Vagina (tissue), 2 donors: ENCODE measurements at regions not wholly inside any gene's neighbourhood (a gene's known extent, or its start where the extent isn't known, plus 50 kb on each side); places are given as distances from the start of the nearest gene placed in this dataset.

Experiments used
- DNase-seq, 2 donors: peaks; one replicate each; pipeline ENCODE4 v3.0.0-alpha.2; 2017; ENCODE audit errors: extremely low spot score in 2 of 2
- H3K27ac ChIP-seq: fragments of 200-600 bp; sonication (generic); one replicate; pipeline ENCODE4 v1.5.1; 2019
- H3K27me3 ChIP-seq: fragments of 200-600 bp; sonication (generic); one replicate; pipeline ENCODE4 v1.5.1; 2019
- H3K36me3 ChIP-seq, 2 donors: fragments of 200-600 bp; sonication (generic); one replicate each; pipeline ENCODE4 v1.5.1; 2017 to 2019
- H3K4me1 ChIP-seq: fragments of 200-600 bp; sonication (generic); one replicate; pipeline ENCODE4 v1.5.1; 2019
- H3K4me3 ChIP-seq, 2 donors: fragments of 200-600 bp; sonication (generic); 1 replicate in 1 of 2; 2 replicates in 1 of 2; pipeline ENCODE4 v1.5.1; 2016 to 2019
- H3K9me3 ChIP-seq: fragments of 200-600 bp; sonication (generic); one replicate; pipeline ENCODE4 v1.5.1; 2019
- POLR2A ChIP-seq, 2 donors: fragments of 450-650 bp; IDR thresholded peaks; one replicate each; pipeline ENCODE4 v1.6.1; 2017; ENCODE audit warnings: antibody characterized with exemption in 2 of 2, mild to moderate bottlenecking in 2 of 2, moderate library complexity in 2 of 2
- POLR2AphosphoS5 ChIP-seq, 2 donors: sonication (generic); formaldehyde crosslinking; IDR thresholded peaks; one replicate each; pipeline ENCODE4 v1.9.0; 2017; ENCODE audit warnings: antibody characterized with exemption in 2 of 2, mild to moderate bottlenecking in 2 of 2, low read depth in 1 of 2; ENCODE audit not compliant: insufficient read depth in 1 of 2
- intact Hi-C: fragments of 100-400 bp; cut with DNase I; formaldehyde crosslinking; loops from one replicate; pipeline ENCODE4 v1.15.1; 2023
- TF ChIP-seq, protein P1 (sequence below), 3 experiments: fragments of 450-650 bp in 2 of 3; fragments of 200-600 bp in 1 of 3; sonication (generic) in 1 of 3; IDR thresholded peaks; one replicate each; pipeline ENCODE4 v1.5.1; 2017 to 2019; ENCODE audit warnings: antibody characterized with exemption in 3 of 3, mild to moderate bottlenecking in 2 of 3, moderate library complexity in 2 of 3

DNA sequence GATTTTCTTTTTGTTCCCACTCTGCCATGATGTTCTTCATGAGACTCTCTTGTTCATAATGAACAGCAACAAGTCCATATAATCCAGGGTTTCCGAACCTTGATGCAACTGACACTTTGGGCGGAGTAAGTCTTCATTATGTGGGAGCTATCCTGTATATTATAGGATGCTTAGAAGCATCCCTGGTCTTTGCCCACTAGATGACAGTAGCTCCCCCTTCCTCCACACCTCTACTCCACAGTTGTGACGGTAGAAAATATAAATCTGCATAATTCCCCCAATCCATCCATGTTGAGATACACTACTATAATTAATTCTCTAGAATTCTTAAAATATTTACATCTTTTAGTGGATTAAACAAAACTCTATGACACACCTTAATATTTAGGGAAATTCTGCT, 482.2 kb upstream of the CELF4 start:
- H3K27me3 ChIP-seq = no peaks in the 10 kb centered on the region
- H3K9me3 ChIP-seq = no peaks in the 10 kb centered on the region
- H3K4me3 ChIP-seq = no peak overlapping the region

DNA sequence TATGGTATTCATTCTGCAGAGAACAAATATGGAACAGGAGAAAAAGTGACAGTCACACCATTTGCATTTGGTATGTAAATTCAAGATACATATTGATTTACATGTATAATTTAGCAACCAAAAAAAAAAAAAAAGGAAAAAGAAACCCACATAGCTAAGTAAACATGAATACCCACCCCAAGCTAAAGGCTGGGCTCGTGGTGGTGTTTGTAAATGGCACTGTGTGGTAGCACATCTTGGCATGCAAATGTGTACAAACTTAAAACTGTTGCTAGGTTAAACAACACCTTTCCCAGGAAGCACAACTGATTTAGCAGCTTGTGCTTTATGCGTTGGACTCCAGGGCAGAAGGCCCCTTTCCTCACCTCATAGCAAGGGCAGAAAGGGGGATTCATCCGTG, 481.1 kb upstream of the CELF4 start:
- intact Hi-C loops = no loop called here
- H3K27ac ChIP-seq = no peak overlapping the region
- H3K4me1 ChIP-seq = no peaks in the 10 kb centered on the region
- H3K9me3 ChIP-seq = no peaks in the 10 kb centered on the region
- H3K27me3 ChIP-seq = no peaks in the 10 kb centered on the region
- TF ChIP-seq, protein P1, sequence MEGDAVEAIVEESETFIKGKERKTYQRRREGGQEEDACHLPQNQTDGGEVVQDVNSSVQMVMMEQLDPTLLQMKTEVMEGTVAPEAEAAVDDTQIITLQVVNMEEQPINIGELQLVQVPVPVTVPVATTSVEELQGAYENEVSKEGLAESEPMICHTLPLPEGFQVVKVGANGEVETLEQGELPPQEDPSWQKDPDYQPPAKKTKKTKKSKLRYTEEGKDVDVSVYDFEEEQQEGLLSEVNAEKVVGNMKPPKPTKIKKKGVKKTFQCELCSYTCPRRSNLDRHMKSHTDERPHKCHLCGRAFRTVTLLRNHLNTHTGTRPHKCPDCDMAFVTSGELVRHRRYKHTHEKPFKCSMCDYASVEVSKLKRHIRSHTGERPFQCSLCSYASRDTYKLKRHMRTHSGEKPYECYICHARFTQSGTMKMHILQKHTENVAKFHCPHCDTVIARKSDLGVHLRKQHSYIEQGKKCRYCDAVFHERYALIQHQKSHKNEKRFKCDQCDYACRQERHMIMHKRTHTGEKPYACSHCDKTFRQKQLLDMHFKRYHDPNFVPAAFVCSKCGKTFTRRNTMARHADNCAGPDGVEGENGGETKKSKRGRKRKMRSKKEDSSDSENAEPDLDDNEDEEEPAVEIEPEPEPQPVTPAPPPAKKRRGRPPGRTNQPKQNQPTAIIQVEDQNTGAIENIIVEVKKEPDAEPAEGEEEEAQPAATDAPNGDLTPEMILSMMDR (IDR thresholded peaks at IDR 0.05) = no peak
- TF ChIP-seq POLR2AphosphoS5 (IDR thresholded peaks at IDR 0.05; ENCODE audit: insufficient read depth in 1 of 2, low read depth in 1 of 2) = no peak
- no peak for TF ChIP-seq POLR2A (IDR thresholded peaks at IDR 0.05)
- no peak for DNase-seq
- no peaks in the 10 kb centered on the region for H3K36me3 ChIP-seq
- H3K4me3 ChIP-seq = no peak overlapping the region

More for the DNA sequence above, 482.2 kb upstream of the CELF4 start:
- Histone ChIP-seq H3K27ac (no peak overlapping the region), H3K36me3 (no peaks in the 10 kb centered on the region), H3K4me1 (no peaks in the 10 kb centered on the region)
- no peak for TF ChIP-seq POLR2AphosphoS5 (IDR thresholded peaks at IDR 0.05; ENCODE audit: insufficient read depth in 1 of 2, low read depth in 1 of 2)
- TF ChIP-seq, protein P1 (IDR thresholded peaks at IDR 0.05) = no peak
- TF ChIP-seq POLR2A (IDR thresholded peaks at IDR 0.05) = no peak
- DNase-seq = no peak
- intact Hi-C loops = no loop called here

DNA sequence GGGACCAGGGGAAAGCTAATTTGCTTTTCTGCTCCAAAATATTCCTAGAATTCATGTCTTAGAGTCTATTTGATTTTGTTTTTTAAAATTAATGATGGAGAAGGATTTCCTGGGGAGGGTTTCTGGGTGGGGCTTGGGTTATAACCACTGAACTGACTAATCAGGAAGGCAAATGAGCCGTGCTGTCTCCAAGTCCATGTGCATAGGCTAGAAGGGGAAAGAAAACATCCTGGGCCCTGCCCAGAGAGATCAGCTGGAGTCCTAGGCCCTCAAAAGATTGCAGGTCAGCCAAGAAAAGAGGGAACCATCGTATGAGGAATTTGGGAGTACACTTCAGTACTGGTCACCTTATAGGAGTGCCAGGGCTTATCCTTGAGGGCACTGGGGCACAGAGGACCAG, 480.2 kb upstream of the CELF4 start:
- Histone ChIP-seq H3K36me3 (no peaks in the 10 kb centered on the region), H3K9me3 (no peaks in the 10 kb centered on the region), H3K27me3 (no peaks in the 10 kb centered on the region), H3K27ac (no peak overlapping the region), H3K4me1 (no peaks in the 10 kb centered on the region), H3K4me3 (no peak overlapping the region)
- no peak for TF ChIP-seq POLR2A (IDR thresholded peaks at IDR 0.05)
- TF ChIP-seq, protein P1 (IDR thresholded peaks at IDR 0.05) = no peak
- intact Hi-C loops = no loop called here
- no peak for DNase-seq

DNA sequence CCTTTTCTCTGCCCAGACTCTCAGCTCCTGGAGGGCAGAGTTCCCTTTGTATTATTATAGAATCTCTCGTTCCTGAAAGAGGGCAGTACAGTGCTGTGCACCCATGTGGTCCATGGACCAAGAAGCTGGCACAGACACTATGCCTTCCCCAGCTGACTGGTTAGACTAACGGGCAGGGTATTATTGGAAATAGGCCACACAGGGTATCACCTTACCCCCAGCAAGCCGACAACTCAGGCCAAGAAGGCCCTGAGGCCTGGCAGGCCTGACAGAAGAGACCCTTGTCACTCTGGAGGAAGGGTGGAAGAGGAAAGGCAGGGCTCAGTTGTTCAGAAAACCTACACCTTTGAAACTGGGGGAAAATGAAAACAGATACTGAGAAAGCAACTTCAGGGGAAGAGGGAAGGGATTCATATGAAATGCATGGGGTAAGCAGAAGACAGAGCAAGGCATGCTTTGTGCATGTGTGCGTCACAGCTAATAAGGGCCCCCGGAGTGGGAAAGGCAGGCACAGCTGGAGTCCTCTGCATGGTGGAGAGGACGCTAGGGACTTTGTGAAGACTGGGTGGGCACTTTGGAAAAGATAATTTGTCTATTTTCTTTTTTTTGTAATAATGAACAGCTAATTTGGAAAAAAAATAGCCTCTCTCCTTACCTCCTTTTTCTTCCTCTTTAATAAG, 476.8 kb upstream of the CELF4 start:
- no peaks in the 10 kb centered on the region for H3K36me3 ChIP-seq
- no peak overlapping the region for H3K4me3 ChIP-seq
- no peak for DNase-seq
- no peaks in the 10 kb centered on the region for H3K27me3 ChIP-seq
- H3K27ac ChIP-seq = no peak overlapping the region
- peaks cover 4% of the 10 kb centered on the region for H3K4me1 ChIP-seq
- H3K9me3 ChIP-seq = no peaks in the 10 kb centered on the region
- intact Hi-C loops = no loop called here
- TF ChIP-seq POLR2A (IDR thresholded peaks at IDR 0.05) (no peak), POLR2AphosphoS5 (IDR thresholded peaks at IDR 0.05; ENCODE audit: insufficient read depth in 1 of 2, low read depth in 1 of 2) (no peak)
- TF ChIP-seq, protein P1 (IDR thresholded peaks at IDR 0.05) = no peak

DNA sequence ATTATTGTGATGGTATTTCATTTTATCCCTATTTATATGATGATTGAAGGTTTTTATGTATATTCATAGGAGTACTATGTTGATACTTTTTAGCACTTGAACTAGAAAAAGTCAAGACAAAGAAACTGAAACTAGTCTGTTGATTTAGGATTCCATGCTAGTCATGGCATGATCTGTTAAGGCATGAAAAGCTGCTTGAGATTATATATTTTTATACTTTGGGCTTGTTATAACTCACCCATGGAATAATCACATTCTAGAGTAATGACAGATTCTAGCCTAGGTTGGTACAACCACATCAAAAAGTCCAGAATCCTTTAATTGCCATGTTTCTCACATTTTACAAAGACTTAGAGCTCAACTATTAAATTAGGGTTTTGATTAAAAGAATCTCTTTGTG, 472.6 kb upstream of the CELF4 start:
- DNase-seq = no peak
- no peak overlapping the region for H3K27ac ChIP-seq
- H3K36me3 ChIP-seq = no peaks in the 10 kb centered on the region
- intact Hi-C loops = no loop called here
- TF ChIP-seq, protein P1 (IDR thresholded peaks at IDR 0.05) = no peak
- no peak for TF ChIP-seq POLR2AphosphoS5 (IDR thresholded peaks at IDR 0.05; ENCODE audit: insufficient read depth in 1 of 2, low read depth in 1 of 2)
- no peak for TF ChIP-seq POLR2A (IDR thresholded peaks at IDR 0.05)
- no peaks in the 10 kb centered on the region for H3K9me3 ChIP-seq
- H3K27me3 ChIP-seq = no peaks in the 10 kb centered on the region
- peaks cover 4% of the 10 kb centered on the region for H3K4me1 ChIP-seq
- no peak overlapping the region for H3K4me3 ChIP-seq
